ENCODE measurements at regions not wholly inside any gene's neighbourhood (a gene's known extent, or its start where the extent isn't known, plus 50 kb on each side); places are given as distances from the start of the nearest gene placed in this dataset.
"Not testable (repeated sequence)": the region's sequence is repeated elsewhere in the genome, so short reads cannot be mapped to it uniquely, and the experiment has no call there.

- no peak for DNase-seq
Measured at GRCh38 chr6:130720076-130720715, 107.0 kb upstream of the SMLR1 start.

GRCh38 chr6:130724089-130724488, 103.1 kb upstream of the SMLR1 start:
- DNase-seq, result no peak

- no peak for DNase-seq
Measured at GRCh38 chr6:130725551-130725950, 101.7 kb upstream of the SMLR1 start.

- DNase-seq, result not testable (repeated sequence)
Measured at GRCh38 chr6:130728064-130728463, 99.1 kb upstream of the SMLR1 start.

- DNase-seq, result no peak
Measured at GRCh38 chr6:130730600-130730999, 96.6 kb upstream of the SMLR1 start.

GRCh38 chr6:130734161-130734560, 93.0 kb upstream of the SMLR1 start:
- no peak for DNase-seq

- DNase-seq, result no peak
Measured at GRCh38 chr6:130740308-130740707, 86.9 kb upstream of the SMLR1 start.

GRCh38 chr6:130742131-130742681, 85.0 kb upstream of the SMLR1 start:
- DNase-seq, result no peak

GRCh38 chr6:130743175-130743574, 84.0 kb upstream of the SMLR1 start:
- no peak for DNase-seq

- no peak for DNase-seq
Measured at GRCh38 chr6:130744576-130745366, 82.4 kb upstream of the SMLR1 start.

GRCh38 chr6:130748041-130748440, 79.2 kb upstream of the SMLR1 start:
- no peak for DNase-seq

GRCh38 chr6:130749402-130749801, 77.8 kb upstream of the SMLR1 start:
- DNase-seq, result no peak

GRCh38 chr6:130752267-130752666, 74.9 kb upstream of the SMLR1 start:
- no peak for DNase-seq

- DNase-seq, result no peak
Measured at GRCh38 chr6:130754786-130755367, 72.3 kb upstream of the SMLR1 start.

GRCh38 chr6:130755368-130756034, 71.7 kb upstream of the SMLR1 start:
- no peak for DNase-seq

GRCh38 chr6:130756824-130757223, 70.4 kb upstream of the SMLR1 start:
- DNase-seq, result no peak

GRCh38 chr6:130758813-130759212, 68.4 kb upstream of the SMLR1 start:
- no peak for DNase-seq

- DNase-seq, result no peak
Measured at GRCh38 chr6:130760006-130760405, 67.2 kb upstream of the SMLR1 start.

GRCh38 chr6:130761286-130761685, 65.9 kb upstream of the SMLR1 start:
- DNase-seq, result no peak

- no peak for DNase-seq
Measured at GRCh38 chr6:130765181-130765727, 62.0 kb upstream of the SMLR1 start.

- DNase-seq, result no peak
Measured at GRCh38 chr6:130766239-130767144, 60.7 kb upstream of the SMLR1 start.

- DNase-seq, result no peak
Measured at GRCh38 chr6:130769861-130770260, 57.3 kb upstream of the SMLR1 start.

Data from activated CD4-positive, alpha-beta T cell treated with anti-CD3 and anti-CD28 coated beads for 4 hours (primary cell).